ENCODE measurements at regions not wholly inside any gene's neighbourhood (a gene's known extent, or its start where the extent isn't known, plus 50 kb on each side); places are given as distances from the start of the nearest gene placed in this dataset.

GRCh38 chr12:45570501-45570900, 159.0 kb upstream of the ARID2 start:
- Mint-ChIP-seq H3K9me3 (no peaks in the 10 kb centered on the region), H3K4me3 (no peak overlapping the region), H3K36me3 (no peaks in the 10 kb centered on the region), H3K27ac (no peak overlapping the region), H3K4me1 (no peaks in the 10 kb centered on the region), H3K27me3 (no peaks in the 10 kb centered on the region)
- DNase-seq, result no peak

DNA sequence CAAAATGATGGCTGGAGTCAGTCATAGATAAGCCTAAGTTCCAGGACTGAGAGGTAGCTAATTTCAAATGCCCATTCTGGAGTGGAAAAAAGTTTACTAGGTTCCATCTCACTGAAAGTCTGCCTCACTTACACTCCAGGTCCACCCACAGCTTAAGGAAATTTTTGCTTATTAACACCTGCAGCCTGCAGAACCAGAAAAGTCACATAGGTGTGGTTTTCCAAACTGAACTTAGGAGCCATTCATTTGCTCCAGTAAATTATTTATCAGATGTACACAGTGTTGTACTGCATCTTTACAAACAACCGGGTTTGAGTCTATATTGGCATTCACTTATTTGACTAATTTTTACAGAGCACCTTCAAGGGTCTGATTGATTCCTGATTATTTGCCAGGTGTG, 157.4 kb upstream of the ARID2 start:
- H3K9me3 Mint-ChIP-seq, result no peaks in the 10 kb centered on the region
- no peak overlapping the region for H3K27ac Mint-ChIP-seq
- DNase-seq, result no peak
- peaks cover 3% of the 10 kb centered on the region for H3K27me3 Mint-ChIP-seq
- H3K4me3 Mint-ChIP-seq, result no peak overlapping the region
- H3K36me3 Mint-ChIP-seq, result no peaks in the 10 kb centered on the region
- H3K4me1 Mint-ChIP-seq, result peaks cover 8% of the 10 kb centered on the region

DNA sequence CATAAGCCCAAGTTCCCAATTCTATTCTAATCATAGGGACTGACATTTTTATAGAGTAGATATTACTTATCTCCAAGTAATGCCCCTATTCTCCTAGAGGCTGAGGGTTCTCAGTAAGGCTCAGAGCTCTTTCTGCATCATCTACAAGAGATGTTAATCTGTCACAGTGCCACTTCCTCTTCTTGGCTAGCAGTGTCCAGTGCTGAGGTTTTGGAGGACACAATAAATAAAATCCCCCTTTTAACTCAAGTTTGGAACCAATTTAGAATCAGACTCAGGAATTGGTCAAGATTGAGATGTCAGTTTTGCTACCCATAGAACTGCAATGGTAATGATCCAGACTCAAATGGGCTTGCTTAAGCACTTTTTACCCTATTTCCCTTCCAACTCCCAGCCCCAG, 154.1 kb upstream of the ARID2 start:
- Mint-ChIP-seq H3K4me3 (no peak overlapping the region), H3K4me1 (peaks cover 13% of the 10 kb centered on the region), H3K27ac (no peak overlapping the region), H3K9me3 (no peaks in the 10 kb centered on the region), H3K27me3 (peaks cover 3% of the 10 kb centered on the region), H3K36me3 (no peaks in the 10 kb centered on the region)
- no peak for DNase-seq

- Mint-ChIP-seq H3K27ac (no peak overlapping the region), H3K9me3 (no peaks in the 10 kb centered on the region), H3K4me1 (peaks cover 13% of the 10 kb centered on the region), H3K27me3 (peaks cover 3% of the 10 kb centered on the region), H3K36me3 (no peaks in the 10 kb centered on the region), H3K4me3 (no peak overlapping the region)
- DNase-seq, result no peak
These were observed 153.6 kb upstream of the ARID2 start for GRCh38 chr12:45575823-45576475.

DNA sequence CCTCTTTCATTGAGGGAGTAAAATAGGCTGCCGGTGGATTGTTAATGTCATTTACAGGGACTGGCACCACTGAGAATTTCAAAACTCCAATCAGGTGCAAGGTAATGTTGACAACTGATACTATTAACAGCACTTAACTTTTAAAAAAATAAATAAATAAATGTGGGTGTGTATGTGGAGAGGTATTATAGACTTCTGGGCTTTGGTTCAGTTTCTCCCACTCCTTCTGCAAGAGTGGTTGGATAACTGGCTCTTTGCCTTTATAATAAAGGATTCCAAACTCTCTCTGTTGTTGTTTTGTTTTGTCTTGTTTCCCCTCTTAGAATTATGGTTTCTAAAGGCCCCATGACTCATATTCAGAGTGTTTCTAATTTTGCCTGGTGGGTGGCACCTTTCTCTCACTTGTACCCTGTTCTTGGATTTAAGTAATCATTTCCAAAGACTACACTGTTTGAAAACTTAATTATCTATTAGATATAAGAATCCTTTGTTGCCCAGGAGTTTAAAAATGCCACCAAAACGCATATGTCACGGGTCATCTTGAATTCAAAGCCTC, 151.6 kb upstream of the ARID2 start:
- no peak overlapping the region for H3K4me3 Mint-ChIP-seq
- H3K27ac Mint-ChIP-seq, result no peak overlapping the region

DNA sequence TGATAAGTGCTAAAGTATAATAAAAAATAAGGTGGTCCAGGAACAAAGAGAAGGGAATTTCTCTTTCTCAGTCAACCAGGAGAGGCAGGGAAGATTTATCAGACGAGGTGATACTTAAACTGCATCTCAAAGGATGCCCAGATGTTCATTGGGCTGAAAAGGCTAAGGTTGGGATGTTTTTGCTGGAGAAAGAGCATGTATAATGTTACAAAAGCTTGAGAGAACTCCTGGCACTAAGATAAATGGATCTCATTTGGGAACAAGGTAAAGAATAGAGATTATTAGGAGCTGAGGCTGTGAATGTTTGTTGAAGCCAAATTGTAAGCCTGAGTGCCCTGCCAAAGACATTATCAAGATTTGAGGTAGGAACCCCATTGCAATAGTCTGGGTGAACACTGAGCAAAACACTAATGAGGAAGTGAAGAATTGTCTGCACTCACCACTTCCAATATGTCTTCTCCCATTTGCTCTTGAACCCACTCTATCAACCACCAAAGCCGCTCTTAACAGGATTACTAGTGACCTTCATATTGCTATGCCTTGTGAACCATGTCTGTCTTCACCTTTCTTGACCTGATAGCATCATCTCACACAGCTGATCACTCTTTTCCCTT, 149.0 kb upstream of the ARID2 start:
- no peak for DNase-seq
- no peaks in the 10 kb centered on the region for H3K9me3 Mint-ChIP-seq
- peaks cover 3% of the 10 kb centered on the region for H3K27me3 Mint-ChIP-seq
- no peaks in the 10 kb centered on the region for H3K36me3 Mint-ChIP-seq
- H3K4me1 Mint-ChIP-seq, result peaks cover 13% of the 10 kb centered on the region
- H3K27ac Mint-ChIP-seq, result no peak overlapping the region
- H3K4me3 Mint-ChIP-seq, result no peak overlapping the region

More for the DNA sequence above, 151.6 kb upstream of the ARID2 start:
- no peak for DNase-seq
- H3K4me1 Mint-ChIP-seq, result peaks cover 13% of the 10 kb centered on the region
- no peaks in the 10 kb centered on the region for H3K36me3 Mint-ChIP-seq
- H3K9me3 Mint-ChIP-seq, result no peaks in the 10 kb centered on the region
- H3K27me3 Mint-ChIP-seq, result peaks cover 3% of the 10 kb centered on the region

DNA sequence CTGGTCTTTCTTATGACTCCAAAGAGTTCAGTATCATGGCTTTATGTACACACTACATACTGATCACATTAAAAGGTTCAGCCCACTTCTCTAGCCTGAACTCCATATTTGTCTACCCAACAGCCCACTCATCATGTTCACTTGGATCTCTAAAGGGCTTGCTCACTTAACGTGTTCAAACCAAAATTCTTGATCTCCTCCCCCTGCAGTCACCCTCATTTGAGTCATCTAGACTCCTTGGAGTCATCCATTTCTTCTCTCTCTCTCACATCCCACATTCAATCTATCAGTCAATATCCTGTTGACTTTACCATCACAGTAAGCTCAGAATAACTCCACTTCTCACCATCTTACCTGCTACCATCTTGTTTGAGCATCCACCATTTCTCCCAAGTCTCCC, 148.4 kb upstream of the ARID2 start:
- Mint-ChIP-seq H3K4me1 (peaks cover 9% of the 10 kb centered on the region), H3K27me3 (no peaks in the 10 kb centered on the region), H3K36me3 (no peaks in the 10 kb centered on the region), H3K27ac (no peak overlapping the region), H3K9me3 (no peaks in the 10 kb centered on the region), H3K4me3 (no peak overlapping the region)
- no peak for DNase-seq

GRCh38 chr12:45582536-45582935, 147.0 kb upstream of the ARID2 start:
- no peaks in the 10 kb centered on the region for H3K27me3 Mint-ChIP-seq
- H3K9me3 Mint-ChIP-seq, result no peaks in the 10 kb centered on the region
- H3K27ac Mint-ChIP-seq, result no peak overlapping the region

GRCh38 chr12:45582986-45583659, 146.4 kb upstream of the ARID2 start:
- no peaks in the 10 kb centered on the region for H3K27me3 Mint-ChIP-seq
- no peaks in the 10 kb centered on the region for H3K9me3 Mint-ChIP-seq
- H3K27ac Mint-ChIP-seq, result no peak overlapping the region
- H3K4me1 Mint-ChIP-seq, result peaks cover 2% of the 10 kb centered on the region
- DNase-seq, result no peak
- no peaks in the 10 kb centered on the region for H3K36me3 Mint-ChIP-seq
- no peak overlapping the region for H3K4me3 Mint-ChIP-seq

More at GRCh38 chr12:45582536-45582935, 147.0 kb upstream of the ARID2 start:
- peaks cover 5% of the 10 kb centered on the region for H3K4me1 Mint-ChIP-seq
- DNase-seq, result no peak
- no peak overlapping the region for H3K4me3 Mint-ChIP-seq
- H3K36me3 Mint-ChIP-seq, result no peaks in the 10 kb centered on the region

- DNase-seq, result no peak
- Mint-ChIP-seq H3K27me3 (no peaks in the 10 kb centered on the region), H3K27ac (no peak overlapping the region), H3K9me3 (no peaks in the 10 kb centered on the region), H3K36me3 (no peaks in the 10 kb centered on the region), H3K4me1 (no peaks in the 10 kb centered on the region), H3K4me3 (no peak overlapping the region)
These were observed 145.2 kb upstream of the ARID2 start for GRCh38 chr12:45584336-45584735.

- Mint-ChIP-seq H3K36me3 (no peaks in the 10 kb centered on the region), H3K27me3 (no peaks in the 10 kb centered on the region), H3K27ac (no peak overlapping the region), H3K4me1 (no peaks in the 10 kb centered on the region), H3K9me3 (no peaks in the 10 kb centered on the region), H3K4me3 (no peak overlapping the region)
- no peak for DNase-seq
These were observed 143.8 kb upstream of the ARID2 start for GRCh38 chr12:45585522-45586230.

DNA sequence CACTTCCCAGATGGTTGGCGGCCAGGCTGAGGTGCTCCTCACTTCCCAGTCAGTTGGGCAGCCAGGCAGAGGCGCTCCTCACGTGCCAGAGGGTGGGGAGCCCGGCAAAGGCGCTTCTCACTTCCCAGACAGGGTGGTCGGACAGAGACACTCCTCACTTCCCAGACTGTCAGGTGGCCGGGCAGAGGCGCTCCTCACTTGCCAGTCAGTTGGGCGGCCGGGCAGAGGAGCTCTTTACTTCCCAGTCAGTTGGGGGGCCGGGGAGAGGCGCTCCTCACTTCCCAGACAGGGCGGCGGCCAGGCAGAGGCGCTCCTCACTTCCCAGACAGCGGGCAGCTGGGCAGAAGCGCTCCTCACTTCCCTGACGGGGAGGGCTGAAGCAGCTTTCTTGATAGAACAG, 143.0 kb upstream of the ARID2 start:
- no peak for DNase-seq
- Mint-ChIP-seq H3K9me3 (no peaks in the 10 kb centered on the region), H3K4me1 (no peaks in the 10 kb centered on the region), H3K27me3 (no peaks in the 10 kb centered on the region), H3K4me3 (no peak overlapping the region), H3K36me3 (no peaks in the 10 kb centered on the region), H3K27ac (no peak overlapping the region)

GRCh38 chr12:45587012-45587411, 142.5 kb upstream of the ARID2 start:
- H3K4me3 Mint-ChIP-seq, result no peak overlapping the region
- no peak overlapping the region for H3K27ac Mint-ChIP-seq
- no peaks in the 10 kb centered on the region for H3K9me3 Mint-ChIP-seq
- H3K27me3 Mint-ChIP-seq, result no peaks in the 10 kb centered on the region
- no peaks in the 10 kb centered on the region for H3K4me1 Mint-ChIP-seq
- no peak for DNase-seq
- H3K36me3 Mint-ChIP-seq, result no peaks in the 10 kb centered on the region

DNA sequence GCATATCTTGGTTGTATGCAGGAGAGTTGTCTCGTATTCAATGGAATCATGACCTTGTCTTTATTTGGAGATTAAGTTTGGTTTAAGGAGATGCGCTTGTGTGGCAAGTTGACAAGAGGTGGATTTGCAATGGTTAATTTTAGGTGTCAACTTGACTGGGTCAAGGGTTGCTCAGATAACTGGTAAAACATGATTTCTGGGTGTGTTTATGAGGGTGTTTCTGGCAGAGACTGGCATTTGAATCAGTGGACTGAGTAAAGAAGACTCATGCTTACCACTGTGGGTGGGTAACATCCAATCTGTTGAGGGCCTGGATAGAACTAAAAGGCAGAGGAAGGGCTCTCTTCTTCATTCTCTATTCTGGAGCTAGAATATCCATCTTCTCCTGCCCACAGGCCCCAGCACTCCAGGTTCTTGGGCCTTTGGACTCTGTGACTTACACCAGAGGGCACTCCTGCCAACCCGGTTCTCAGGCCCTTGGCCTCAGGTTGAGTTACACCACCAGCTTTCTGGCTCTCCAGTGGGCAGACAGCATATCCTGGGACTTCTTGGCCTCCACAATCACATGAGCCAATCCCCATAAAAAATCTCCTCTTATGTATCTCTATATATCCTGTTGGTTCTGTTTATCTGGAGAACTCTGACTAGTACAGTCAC, 141.5 kb upstream of the ARID2 start:
- Mint-ChIP-seq H3K4me1 (no peaks in the 10 kb centered on the region), H3K27me3 (no peaks in the 10 kb centered on the region), H3K36me3 (no peaks in the 10 kb centered on the region), H3K27ac (no peak overlapping the region), H3K9me3 (no peaks in the 10 kb centered on the region), H3K4me3 (no peak overlapping the region)
- no peak for DNase-seq

- H3K9me3 Mint-ChIP-seq, result no peaks in the 10 kb centered on the region
- no peak overlapping the region for H3K27ac Mint-ChIP-seq
- H3K27me3 Mint-ChIP-seq, result no peaks in the 10 kb centered on the region
- DNase-seq, result no peak
- no peak overlapping the region for H3K4me3 Mint-ChIP-seq
- no peaks in the 10 kb centered on the region for H3K4me1 Mint-ChIP-seq
- H3K36me3 Mint-ChIP-seq, result no peaks in the 10 kb centered on the region
These were observed 138.9 kb upstream of the ARID2 start for GRCh38 chr12:45590646-45591045.
